ENCODE measurements at regions not wholly inside any gene's neighbourhood (a gene's known extent, or its start where the extent isn't known, plus 50 kb on each side); places are given as distances from the start of the nearest gene placed in this dataset.

GRCh38 chr3:16090706-16091105 is 83.8 kb upstream of the GALNT15 start:
- TF ChIP-seq, protein P1, sequence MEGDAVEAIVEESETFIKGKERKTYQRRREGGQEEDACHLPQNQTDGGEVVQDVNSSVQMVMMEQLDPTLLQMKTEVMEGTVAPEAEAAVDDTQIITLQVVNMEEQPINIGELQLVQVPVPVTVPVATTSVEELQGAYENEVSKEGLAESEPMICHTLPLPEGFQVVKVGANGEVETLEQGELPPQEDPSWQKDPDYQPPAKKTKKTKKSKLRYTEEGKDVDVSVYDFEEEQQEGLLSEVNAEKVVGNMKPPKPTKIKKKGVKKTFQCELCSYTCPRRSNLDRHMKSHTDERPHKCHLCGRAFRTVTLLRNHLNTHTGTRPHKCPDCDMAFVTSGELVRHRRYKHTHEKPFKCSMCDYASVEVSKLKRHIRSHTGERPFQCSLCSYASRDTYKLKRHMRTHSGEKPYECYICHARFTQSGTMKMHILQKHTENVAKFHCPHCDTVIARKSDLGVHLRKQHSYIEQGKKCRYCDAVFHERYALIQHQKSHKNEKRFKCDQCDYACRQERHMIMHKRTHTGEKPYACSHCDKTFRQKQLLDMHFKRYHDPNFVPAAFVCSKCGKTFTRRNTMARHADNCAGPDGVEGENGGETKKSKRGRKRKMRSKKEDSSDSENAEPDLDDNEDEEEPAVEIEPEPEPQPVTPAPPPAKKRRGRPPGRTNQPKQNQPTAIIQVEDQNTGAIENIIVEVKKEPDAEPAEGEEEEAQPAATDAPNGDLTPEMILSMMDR (IDR thresholded peaks at IDR 0.05): no peak
- no peak for TF ChIP-seq POLR2A (IDR thresholded peaks at IDR 0.05)
